ENCODE measurements at regions not wholly inside any gene's neighbourhood (a gene's known extent, or its start where the extent isn't known, plus 50 kb on each side); places are given as distances from the start of the nearest gene placed in this dataset.

DNA sequence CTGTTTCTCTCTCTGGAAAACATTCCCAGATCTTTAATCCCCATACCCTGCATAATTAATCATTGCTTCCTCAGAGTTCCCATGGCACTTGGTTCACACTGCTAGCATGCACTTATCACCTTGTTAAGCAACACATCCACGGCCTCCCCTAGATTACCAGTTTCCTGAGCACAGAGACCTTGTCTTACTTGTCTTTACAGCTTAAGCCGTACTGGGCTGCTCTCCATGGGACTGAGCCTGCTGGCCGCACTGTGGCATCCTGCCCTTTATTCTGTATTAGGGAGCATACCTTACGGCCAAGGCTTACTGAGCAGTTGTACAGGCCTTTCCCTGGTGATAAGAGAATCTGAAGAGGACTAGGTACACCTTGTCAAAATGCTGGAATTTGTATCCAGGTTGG is 190.2 kb downstream of the REEP3 start:
- no peak for TF ChIP-seq EZH2 (IDR thresholded peaks at IDR 0.05; ENCODE audit: borderline replicate concordance, insufficient read depth, low read depth, low read length, poor library complexity, severe bottlenecking)
- TF ChIP-seq, protein P1, sequence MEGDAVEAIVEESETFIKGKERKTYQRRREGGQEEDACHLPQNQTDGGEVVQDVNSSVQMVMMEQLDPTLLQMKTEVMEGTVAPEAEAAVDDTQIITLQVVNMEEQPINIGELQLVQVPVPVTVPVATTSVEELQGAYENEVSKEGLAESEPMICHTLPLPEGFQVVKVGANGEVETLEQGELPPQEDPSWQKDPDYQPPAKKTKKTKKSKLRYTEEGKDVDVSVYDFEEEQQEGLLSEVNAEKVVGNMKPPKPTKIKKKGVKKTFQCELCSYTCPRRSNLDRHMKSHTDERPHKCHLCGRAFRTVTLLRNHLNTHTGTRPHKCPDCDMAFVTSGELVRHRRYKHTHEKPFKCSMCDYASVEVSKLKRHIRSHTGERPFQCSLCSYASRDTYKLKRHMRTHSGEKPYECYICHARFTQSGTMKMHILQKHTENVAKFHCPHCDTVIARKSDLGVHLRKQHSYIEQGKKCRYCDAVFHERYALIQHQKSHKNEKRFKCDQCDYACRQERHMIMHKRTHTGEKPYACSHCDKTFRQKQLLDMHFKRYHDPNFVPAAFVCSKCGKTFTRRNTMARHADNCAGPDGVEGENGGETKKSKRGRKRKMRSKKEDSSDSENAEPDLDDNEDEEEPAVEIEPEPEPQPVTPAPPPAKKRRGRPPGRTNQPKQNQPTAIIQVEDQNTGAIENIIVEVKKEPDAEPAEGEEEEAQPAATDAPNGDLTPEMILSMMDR (IDR thresholded peaks at IDR 0.05): no peak

All from B cell (primary cell).